ENCODE measurements at regions not wholly inside any gene's neighbourhood (a gene's known extent, or its start where the extent isn't known, plus 50 kb on each side); places are given as distances from the start of the nearest gene placed in this dataset.
"Not testable (repeated sequence)": the region's sequence is repeated elsewhere in the genome, so short reads cannot be mapped to it uniquely, and the experiment has no call there.

DNA sequence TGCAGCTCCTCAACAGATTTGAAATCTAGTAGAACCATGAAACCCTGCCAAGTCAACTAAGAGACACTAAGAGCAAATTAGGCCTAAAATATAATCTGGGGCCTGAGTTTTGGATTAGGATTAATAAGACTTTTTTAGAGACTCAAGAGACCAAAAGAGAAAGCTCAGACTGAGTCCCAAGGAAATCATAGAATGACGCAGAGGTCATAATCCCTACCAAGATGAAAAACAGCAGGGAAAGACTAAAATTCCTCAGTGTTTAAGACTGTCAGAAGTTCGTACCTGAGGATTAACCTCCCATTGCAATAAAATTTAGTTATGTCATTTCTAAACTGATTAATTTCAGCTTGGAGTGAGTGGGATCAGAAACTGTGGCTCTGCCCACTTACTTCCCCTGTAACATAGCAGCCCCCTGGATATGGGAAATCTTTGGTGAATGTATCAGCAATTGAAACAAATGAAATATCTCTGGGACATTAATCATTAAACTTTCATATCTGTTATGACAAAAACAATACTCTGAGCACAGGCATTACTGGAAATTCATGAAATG lies 200.3 kb downstream of the EDN1 start:
- DNase-seq (ENCODE audit: unreplicated experiment) = no peak
- TF ChIP-seq, protein P1, sequence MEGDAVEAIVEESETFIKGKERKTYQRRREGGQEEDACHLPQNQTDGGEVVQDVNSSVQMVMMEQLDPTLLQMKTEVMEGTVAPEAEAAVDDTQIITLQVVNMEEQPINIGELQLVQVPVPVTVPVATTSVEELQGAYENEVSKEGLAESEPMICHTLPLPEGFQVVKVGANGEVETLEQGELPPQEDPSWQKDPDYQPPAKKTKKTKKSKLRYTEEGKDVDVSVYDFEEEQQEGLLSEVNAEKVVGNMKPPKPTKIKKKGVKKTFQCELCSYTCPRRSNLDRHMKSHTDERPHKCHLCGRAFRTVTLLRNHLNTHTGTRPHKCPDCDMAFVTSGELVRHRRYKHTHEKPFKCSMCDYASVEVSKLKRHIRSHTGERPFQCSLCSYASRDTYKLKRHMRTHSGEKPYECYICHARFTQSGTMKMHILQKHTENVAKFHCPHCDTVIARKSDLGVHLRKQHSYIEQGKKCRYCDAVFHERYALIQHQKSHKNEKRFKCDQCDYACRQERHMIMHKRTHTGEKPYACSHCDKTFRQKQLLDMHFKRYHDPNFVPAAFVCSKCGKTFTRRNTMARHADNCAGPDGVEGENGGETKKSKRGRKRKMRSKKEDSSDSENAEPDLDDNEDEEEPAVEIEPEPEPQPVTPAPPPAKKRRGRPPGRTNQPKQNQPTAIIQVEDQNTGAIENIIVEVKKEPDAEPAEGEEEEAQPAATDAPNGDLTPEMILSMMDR (IDR thresholded peaks at IDR 0.05; ENCODE audit: unreplicated experiment) = no peak
- no TSS peak for BruUV-seq (replicated peaks)
- H3K4me3 Mint-ChIP-seq (ENCODE audit: unreplicated experiment) = no peak overlapping the region
- intact Hi-C loops (cut with micrococcal nuclease) = no loop called here
- peaks cover 19% of the 10 kb centered on the region for H3K4me1 Mint-ChIP-seq (ENCODE audit: insufficient read depth, unreplicated experiment)
- H3K36me3 Mint-ChIP-seq (ENCODE audit: insufficient read depth, unreplicated experiment) = no peaks in the 10 kb centered on the region
- peaks cover 7% of the 10 kb centered on the region for H3K9me3 Mint-ChIP-seq (ENCODE audit: unreplicated experiment)
- ChIA-PET POLR2A (interaction anchor here (0.6 to 1.2 kb wide), 7 partner anchors 17 to 201 kb away, joined by 3 to 4 read pairs (median 3); partner anchors contain the start of gene EDN1), CTCF (interaction anchor here (0.5 to 1.4 kb wide), 5 partner anchors 11 to 1043 kb away, joined by 3 to 4 read pairs (median 3); no protein-coding TSS in a partner anchor)
- no peaks in the 10 kb centered on the region for H3K27me3 Mint-ChIP-seq (ENCODE audit: insufficient read depth, unreplicated experiment)
- H3K27ac Mint-ChIP-seq (ENCODE audit: low read depth, unreplicated experiment) = peak overlapping the region; percentile 74

DNA sequence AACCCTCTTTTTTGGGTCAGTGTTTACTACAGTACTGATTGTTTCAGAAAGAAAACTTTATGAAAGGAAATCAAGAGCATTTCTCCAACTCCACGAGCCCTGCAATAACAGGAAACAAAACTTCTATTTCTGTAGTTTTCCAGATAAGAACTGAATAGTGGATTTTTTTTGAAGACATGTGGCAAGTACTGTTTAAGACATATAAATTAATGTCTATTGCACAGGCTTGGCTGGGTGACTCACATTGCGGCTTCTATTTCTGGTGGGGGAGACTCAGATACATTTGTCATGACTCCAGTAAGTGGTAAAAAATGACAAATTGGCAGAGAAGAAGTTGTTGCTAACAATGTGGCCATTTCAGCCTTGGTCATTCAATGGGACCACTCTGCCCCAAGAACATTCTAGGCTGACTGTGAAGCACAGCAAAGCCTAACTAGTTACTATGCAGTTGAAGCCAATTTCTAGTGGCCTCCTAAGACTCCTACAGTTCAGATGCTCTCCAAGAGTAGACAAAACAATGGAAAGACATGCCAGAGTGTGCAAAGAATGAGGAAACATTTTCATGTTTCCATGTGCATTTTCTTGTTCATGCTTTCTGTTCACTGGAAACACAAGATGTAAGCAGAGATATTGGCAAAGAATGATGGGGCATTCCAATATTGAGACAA lies 200.9 kb downstream of the EDN1 start:
- H3K27ac Mint-ChIP-seq (ENCODE audit: low read depth, unreplicated experiment) = peak overlapping the region; percentile 74
- intact Hi-C loops (cut with micrococcal nuclease) = no loop called here

GRCh38 chr6:12492929-12493328 lies 202.8 kb downstream of the EDN1 start:
- H3K36me3 Mint-ChIP-seq (ENCODE audit: insufficient read depth, unreplicated experiment); H3K4me3 Mint-ChIP-seq (ENCODE audit: unreplicated experiment); DNase-seq (ENCODE audit: unreplicated experiment); BruUV-seq (replicated peaks); H3K9me3 Mint-ChIP-seq (ENCODE audit: unreplicated experiment); H3K27me3 Mint-ChIP-seq (ENCODE audit: insufficient read depth, unreplicated experiment); H3K27ac Mint-ChIP-seq (ENCODE audit: low read depth, unreplicated experiment); intact Hi-C loops (cut with micrococcal nuclease); CTCF ChIA-PET: not testable (repeated sequence)
- H3K4me1 Mint-ChIP-seq (ENCODE audit: insufficient read depth, unreplicated experiment) = peaks cover 17% of the 10 kb centered on the region
- POLR2A ChIA-PET = interaction anchor here (0.6 to 1.2 kb wide), 2 partner anchors 9 to 482 kb away, joined by 4 read pairs; no protein-coding TSS in a partner anchor

More for the DNA sequence above, 200.9 kb downstream of the EDN1 start:
- peak; percentile 78 for DNase-seq (ENCODE audit: unreplicated experiment)
- Mint-ChIP-seq H3K4me3 (ENCODE audit: unreplicated experiment) (no peak overlapping the region), H3K9me3 (ENCODE audit: unreplicated experiment) (peaks cover 7% of the 10 kb centered on the region), H3K27me3 (ENCODE audit: insufficient read depth, unreplicated experiment) (no peaks in the 10 kb centered on the region), H3K4me1 (ENCODE audit: insufficient read depth, unreplicated experiment) (peaks cover 17% of the 10 kb centered on the region), H3K36me3 (ENCODE audit: insufficient read depth, unreplicated experiment) (no peaks in the 10 kb centered on the region)
- CTCF ChIA-PET = interaction anchor here (1.0 kb wide), 1 partner anchor 9 kb away, joined by 3 read pairs; no protein-coding TSS in a partner anchor
- TF ChIP-seq, protein P1 (IDR thresholded peaks at IDR 0.05; ENCODE audit: unreplicated experiment) = no peak
- POLR2A ChIA-PET = interaction anchor here (0.8 to 1.2 kb wide), 4 partner anchors 19 to 201 kb away, joined by 3 to 4 read pairs (median 3); partner anchors contain the start of gene EDN1
- no TSS peak for BruUV-seq (replicated peaks)

DNA sequence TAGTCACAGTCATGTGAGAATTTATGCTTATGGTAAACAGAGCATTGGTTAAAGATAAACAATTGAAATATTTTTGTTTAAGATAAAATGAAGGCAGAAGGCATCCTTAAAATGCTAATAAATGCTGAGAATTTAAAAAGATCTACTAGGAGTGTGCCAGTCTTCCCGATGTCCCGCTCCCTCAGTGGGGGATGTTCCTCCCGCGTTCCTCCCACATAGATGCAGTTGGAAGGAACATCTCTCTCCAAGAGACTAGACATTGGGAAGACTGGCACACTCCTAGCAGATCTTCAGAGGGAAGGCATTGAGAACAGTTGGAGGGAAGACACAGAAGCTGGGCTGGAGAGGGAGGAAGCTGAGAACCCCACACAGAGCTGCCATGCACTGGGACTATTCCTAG lies 203.3 kb downstream of the EDN1 start:
- intact Hi-C loops (cut with micrococcal nuclease) = no loop called here

More for the DNA sequence above, 203.3 kb downstream of the EDN1 start:
- no peak for DNase-seq (ENCODE audit: unreplicated experiment)
- POLR2A ChIA-PET = interaction anchor here (0.6 kb wide), 2 partner anchors 483 to 649 kb away, joined by 4 read pairs; no protein-coding TSS in a partner anchor
- CTCF ChIA-PET = no interaction called here
- Mint-ChIP-seq H3K9me3 (ENCODE audit: unreplicated experiment) (no peaks in the 10 kb centered on the region), H3K36me3 (ENCODE audit: insufficient read depth, unreplicated experiment) (no peaks in the 10 kb centered on the region), H3K4me1 (ENCODE audit: insufficient read depth, unreplicated experiment) (peaks cover 17% of the 10 kb centered on the region), H3K4me3 (ENCODE audit: unreplicated experiment) (no peak overlapping the region), H3K27me3 (ENCODE audit: insufficient read depth, unreplicated experiment) (no peaks in the 10 kb centered on the region), H3K27ac (ENCODE audit: low read depth, unreplicated experiment) (no peak overlapping the region)
- no TSS peak for BruUV-seq (replicated peaks)
- TF ChIP-seq, protein P1 (IDR thresholded peaks at IDR 0.05; ENCODE audit: unreplicated experiment) = no peak
